Islet of Langerhans (tissue), 1 donor: ENCODE measurements at regions not wholly inside any gene's neighbourhood (a gene's known extent, or its start where the extent isn't known, plus 50 kb on each side); places are given as distances from the start of the nearest gene placed in this dataset.
"Not testable (repeated sequence)": the region's sequence is repeated elsewhere in the genome, so short reads cannot be mapped to it uniquely, and the experiment has no call there.

Source experiments
- FAIRE-seq: peaks from one replicate; lab custom pipeline; 2011; peaks lifted over from hg19 to GRCh38; lab: Jason Lieb, UNC

- FAIRE-seq: no peak
Measured at GRCh38 chr2:122020377-122020776, 264.9 kb downstream of the TSN start.

- FAIRE-seq: no peak
Measured at GRCh38 chr2:122021941-122022340, 266.5 kb downstream of the TSN start.

GRCh38 chr2:122022531-122022930, 267.1 kb downstream of the TSN start:
- FAIRE-seq: no peak

- no peak for FAIRE-seq
Measured at GRCh38 chr2:122023059-122023864, 267.8 kb downstream of the TSN start.

- FAIRE-seq: no peak
Measured at GRCh38 chr2:122027510-122028217, 272.2 kb downstream of the TSN start.

- no peak for FAIRE-seq
Measured at GRCh38 chr2:122028371-122029100, 273.1 kb downstream of the TSN start.

GRCh38 chr2:122029456-122029855, 274.0 kb downstream of the TSN start:
- FAIRE-seq: no peak

GRCh38 chr2:122029945-122030344, 274.5 kb downstream of the TSN start:
- no peak for FAIRE-seq

GRCh38 chr2:122031544-122032263, 276.3 kb downstream of the TSN start:
- FAIRE-seq: no peak

- no peak for FAIRE-seq
Measured at GRCh38 chr2:122032264-122032645, 276.8 kb downstream of the TSN start.

GRCh38 chr2:122033778-122034177, 278.3 kb downstream of the TSN start:
- FAIRE-seq: no peak

GRCh38 chr2:122034344-122034743, 278.9 kb downstream of the TSN start:
- FAIRE-seq: no peak

- FAIRE-seq: no peak
Measured at GRCh38 chr2:122034777-122035176, 279.3 kb downstream of the TSN start.

GRCh38 chr2:122038816-122039215, 283.4 kb downstream of the TSN start:
- not testable (repeated sequence) for FAIRE-seq

GRCh38 chr2:122041455-122041854, 286.0 kb downstream of the TSN start:
- FAIRE-seq: no peak

- FAIRE-seq: not testable (repeated sequence)
Measured at GRCh38 chr2:122051659-122052058, 296.2 kb downstream of the TSN start.

- no peak for FAIRE-seq
Measured at GRCh38 chr2:122055521-122055931, 300.1 kb downstream of the TSN start.

GRCh38 chr2:122056853-122057252, 301.4 kb downstream of the TSN start:
- no peak for FAIRE-seq

- FAIRE-seq: no peak
Measured at GRCh38 chr2:122061206-122061605, 305.8 kb downstream of the TSN start.

GRCh38 chr2:122061831-122062230, 306.4 kb downstream of the TSN start:
- no peak for FAIRE-seq

- FAIRE-seq: no peak
Measured at GRCh38 chr2:122062506-122062905, 307.1 kb downstream of the TSN start.

GRCh38 chr2:122063716-122064115, 308.3 kb downstream of the TSN start:
- no peak for FAIRE-seq
